ENCODE measurements at regions not wholly inside any gene's neighbourhood (a gene's known extent, or its start where the extent isn't known, plus 50 kb on each side); places are given as distances from the start of the nearest gene placed in this dataset.

DNA sequence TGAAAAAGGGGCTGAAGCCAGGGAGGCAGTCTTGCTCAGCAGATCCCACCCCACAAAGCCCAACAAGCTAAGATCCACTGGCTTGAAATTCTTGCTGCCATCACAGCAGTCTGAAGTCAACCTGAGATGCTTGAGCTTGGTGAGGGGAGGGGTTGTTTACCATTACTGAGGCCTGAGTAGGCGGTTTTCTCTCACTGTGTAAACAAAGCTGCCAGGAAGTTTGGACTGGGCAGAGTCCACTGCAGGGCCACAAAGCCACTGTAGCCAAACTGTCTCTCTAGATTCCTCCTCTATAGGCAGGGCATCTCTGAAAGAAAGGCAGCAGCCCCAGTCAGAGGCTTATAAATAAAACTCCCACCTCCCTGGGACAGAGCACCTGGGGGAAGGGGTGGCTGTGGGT, 746.1 kb upstream of the LRRC4C start:
- TF ChIP-seq, protein P1, sequence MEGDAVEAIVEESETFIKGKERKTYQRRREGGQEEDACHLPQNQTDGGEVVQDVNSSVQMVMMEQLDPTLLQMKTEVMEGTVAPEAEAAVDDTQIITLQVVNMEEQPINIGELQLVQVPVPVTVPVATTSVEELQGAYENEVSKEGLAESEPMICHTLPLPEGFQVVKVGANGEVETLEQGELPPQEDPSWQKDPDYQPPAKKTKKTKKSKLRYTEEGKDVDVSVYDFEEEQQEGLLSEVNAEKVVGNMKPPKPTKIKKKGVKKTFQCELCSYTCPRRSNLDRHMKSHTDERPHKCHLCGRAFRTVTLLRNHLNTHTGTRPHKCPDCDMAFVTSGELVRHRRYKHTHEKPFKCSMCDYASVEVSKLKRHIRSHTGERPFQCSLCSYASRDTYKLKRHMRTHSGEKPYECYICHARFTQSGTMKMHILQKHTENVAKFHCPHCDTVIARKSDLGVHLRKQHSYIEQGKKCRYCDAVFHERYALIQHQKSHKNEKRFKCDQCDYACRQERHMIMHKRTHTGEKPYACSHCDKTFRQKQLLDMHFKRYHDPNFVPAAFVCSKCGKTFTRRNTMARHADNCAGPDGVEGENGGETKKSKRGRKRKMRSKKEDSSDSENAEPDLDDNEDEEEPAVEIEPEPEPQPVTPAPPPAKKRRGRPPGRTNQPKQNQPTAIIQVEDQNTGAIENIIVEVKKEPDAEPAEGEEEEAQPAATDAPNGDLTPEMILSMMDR (IDR thresholded peaks at IDR 0.05) = no peak
- TF ChIP-seq EP300 (IDR thresholded peaks at IDR 0.05; ENCODE audit: low read depth) = no peak
- TF ChIP-seq POLR2A (IDR thresholded peaks at IDR 0.05) = no peak
- TF ChIP-seq POLR2AphosphoS5 (IDR thresholded peaks at IDR 0.05) = no peak
- Histone ChIP-seq H3K36me3 (no peaks in the 10 kb centered on the region), H3K27me3 (no peaks in the 10 kb centered on the region), H3K9me3 (no peaks in the 10 kb centered on the region), H3K4me1 (no peaks in the 10 kb centered on the region), H3K4me3 (no peak overlapping the region), H3K27ac (no peak overlapping the region)
- intact Hi-C loops (cut with DNase I; ENCODE audit: low total_unique reads) = no loop called here
- in situ Hi-C loops (cut with MboI; ENCODE audit: low pct_ligation_motif_present in 1 of 4, low pct_unique_long_range_greater_than_20kb in 1 of 4, low sequenced_read_pairs in 3 of 4) = no loop called here
- WGBS, 2 donors (ENCODE audit: low coverage in 1 of 2) = 27% methylated on average over 1 of the region's 1 CpG; no CpG with 5 or more reads in 1 of the 2 donors
- DNase-seq = no peak

DNA sequence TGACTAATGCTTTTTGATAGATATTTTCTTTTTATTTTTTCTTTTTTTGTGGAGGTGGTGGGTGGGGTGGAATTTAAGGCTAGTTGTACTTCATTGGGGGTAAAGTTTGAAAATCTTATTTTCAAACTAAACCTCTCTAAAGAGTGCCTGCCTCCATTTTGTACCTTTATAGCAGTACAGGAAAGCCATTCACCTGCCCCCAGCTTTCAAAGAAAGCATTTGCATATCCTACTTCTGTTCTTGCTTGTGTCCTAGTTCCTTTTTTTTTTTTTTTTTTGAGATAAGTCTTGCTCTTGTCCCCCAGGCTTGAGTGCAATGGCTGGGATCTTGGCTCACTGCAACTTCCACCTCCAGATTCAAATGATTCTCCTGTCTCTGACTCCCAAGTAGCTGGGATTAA, 766.2 kb upstream of the LRRC4C start:
- no peak for DNase-seq
- intact Hi-C loops (cut with DNase I; ENCODE audit: low total_unique reads) (no loop called here), in situ Hi-C loops (cut with MboI; ENCODE audit: low pct_ligation_motif_present in 1 of 4, low pct_unique_long_range_greater_than_20kb in 1 of 4, low sequenced_read_pairs in 3 of 4) (no loop called here)
- Histone ChIP-seq H3K4me3 (no peak overlapping the region), H3K27me3 (no peaks in the 10 kb centered on the region), H3K4me1 (no peaks in the 10 kb centered on the region), H3K9me3 (no peaks in the 10 kb centered on the region), H3K27ac (no peak overlapping the region), H3K36me3 (no peaks in the 10 kb centered on the region)
- no peak for TF ChIP-seq POLR2AphosphoS5 (IDR thresholded peaks at IDR 0.05)
- no peak for TF ChIP-seq POLR2A (IDR thresholded peaks at IDR 0.05)
- TF ChIP-seq, protein P1 (IDR thresholded peaks at IDR 0.05) = no peak
- no peak for TF ChIP-seq EP300 (IDR thresholded peaks at IDR 0.05; ENCODE audit: low read depth)

DNA sequence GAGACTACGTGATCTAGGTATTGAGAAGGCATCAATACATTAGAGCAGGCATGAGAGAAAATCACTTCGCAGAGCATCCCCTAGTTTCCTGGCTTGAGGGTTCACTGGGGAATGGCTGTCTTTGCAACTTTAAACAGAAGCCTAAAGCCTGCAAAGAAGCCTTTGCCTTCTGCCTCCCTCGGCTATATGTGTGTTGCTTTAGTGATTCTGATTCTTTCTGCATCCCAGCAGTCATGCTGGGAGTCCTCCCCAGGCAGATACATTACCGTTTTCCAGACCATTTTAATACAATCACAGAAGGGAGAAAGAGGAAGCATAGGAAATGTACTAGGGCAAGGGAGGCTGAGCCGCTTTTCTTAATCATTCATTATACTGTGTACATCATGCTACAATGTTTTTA, 773.2 kb upstream of the LRRC4C start:
- intact Hi-C loops (cut with DNase I; ENCODE audit: low total_unique reads) = no loop called here
- Histone ChIP-seq H3K27ac (no peak overlapping the region), H3K27me3 (no peaks in the 10 kb centered on the region), H3K4me1 (no peaks in the 10 kb centered on the region), H3K36me3 (no peaks in the 10 kb centered on the region), H3K4me3 (no peak overlapping the region), H3K9me3 (no peaks in the 10 kb centered on the region)
- in situ Hi-C loops (cut with MboI; ENCODE audit: low pct_ligation_motif_present in 1 of 4, low pct_unique_long_range_greater_than_20kb in 1 of 4, low sequenced_read_pairs in 3 of 4) = no loop called here
- 60 to 67% methylated on average over 4 to 5 of the region's 5 CpGs for WGBS, 2 donors (ENCODE audit: low coverage in 1 of 2)
- TF ChIP-seq POLR2A (IDR thresholded peaks at IDR 0.05) (no peak), POLR2AphosphoS5 (IDR thresholded peaks at IDR 0.05) (no peak), EP300 (IDR thresholded peaks at IDR 0.05; ENCODE audit: low read depth) (no peak)
- TF ChIP-seq, protein P1 (IDR thresholded peaks at IDR 0.05) = no peak
- no peak for DNase-seq

DNA sequence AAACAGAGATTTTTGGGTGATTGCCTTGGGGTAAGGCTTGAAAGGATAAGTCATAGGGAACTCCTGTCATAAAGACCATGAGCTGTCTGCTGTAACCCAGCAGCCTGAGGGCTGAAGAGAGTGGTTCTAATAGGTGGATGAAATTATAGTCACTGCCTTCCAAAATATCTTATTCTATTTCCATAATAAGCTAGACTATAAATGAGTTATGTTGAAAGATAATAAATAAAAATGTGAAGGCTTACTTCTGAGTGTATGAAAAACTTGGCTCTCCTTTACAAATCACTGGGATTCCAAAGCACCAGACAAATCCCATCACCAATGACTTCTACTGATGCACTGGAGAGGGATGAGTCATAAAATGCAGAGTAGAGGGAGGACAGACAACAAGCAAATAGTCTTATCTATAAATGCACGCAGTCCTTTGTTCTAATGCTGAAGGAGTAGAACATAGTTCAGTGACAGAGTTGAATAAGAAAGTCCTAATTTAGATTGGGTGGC, 775.0 kb upstream of the LRRC4C start:
- 56% methylated on average over 1 of the region's 1 CpG for WGBS, 2 donors (ENCODE audit: low coverage in 1 of 2)
- in situ Hi-C loops (cut with MboI; ENCODE audit: low pct_ligation_motif_present in 1 of 4, low pct_unique_long_range_greater_than_20kb in 1 of 4, low sequenced_read_pairs in 3 of 4) (no loop called here), intact Hi-C loops (cut with DNase I; ENCODE audit: low total_unique reads) (no loop called here)
- no peak for DNase-seq
- Histone ChIP-seq H3K4me3 (no peak overlapping the region), H3K27ac (no peak overlapping the region), H3K36me3 (no peaks in the 10 kb centered on the region), H3K9me3 (no peaks in the 10 kb centered on the region), H3K4me1 (no peaks in the 10 kb centered on the region), H3K27me3 (no peaks in the 10 kb centered on the region)
- TF ChIP-seq, protein P1 (IDR thresholded peaks at IDR 0.05) = no peak
- TF ChIP-seq POLR2AphosphoS5 (IDR thresholded peaks at IDR 0.05) (no peak), EP300 (IDR thresholded peaks at IDR 0.05; ENCODE audit: low read depth) (no peak), POLR2A (IDR thresholded peaks at IDR 0.05) (no peak)

All from transverse colon (tissue), 4 donors.